ENCODE measurements at regions not wholly inside any gene's neighbourhood (a gene's known extent, or its start where the extent isn't known, plus 50 kb on each side); places are given as distances from the start of the nearest gene placed in this dataset.

DNA sequence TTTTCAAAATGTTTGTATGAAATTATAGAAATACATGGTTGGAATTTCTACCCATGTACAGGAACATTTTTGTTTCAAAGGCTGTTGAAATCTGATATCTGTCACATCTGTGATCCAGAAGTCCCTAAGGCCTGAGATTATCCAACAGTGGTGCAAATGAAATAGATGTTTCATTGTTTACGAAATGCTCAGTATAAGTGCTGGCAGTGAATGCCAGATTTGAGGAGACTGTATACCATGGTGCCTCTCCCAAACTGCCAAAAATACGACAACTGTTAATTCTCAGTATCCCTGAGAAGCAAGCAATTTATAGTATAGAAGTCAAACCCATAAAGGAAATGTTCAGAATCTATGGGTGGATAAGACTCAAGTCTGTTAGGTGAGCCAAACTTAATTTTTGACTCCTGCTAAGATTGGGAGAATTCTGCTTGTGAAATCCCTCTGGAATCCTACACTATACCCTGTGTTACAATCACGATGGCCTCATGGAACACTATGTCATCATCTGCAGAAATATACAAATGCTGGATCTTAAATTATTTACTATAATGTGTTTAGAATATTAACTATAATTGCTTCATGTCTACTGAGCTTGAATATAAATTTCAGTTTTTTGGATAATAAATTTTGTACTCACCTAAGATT is 71.2 kb upstream of the DOCK10 start:
- TF ChIP-seq, protein P1, sequence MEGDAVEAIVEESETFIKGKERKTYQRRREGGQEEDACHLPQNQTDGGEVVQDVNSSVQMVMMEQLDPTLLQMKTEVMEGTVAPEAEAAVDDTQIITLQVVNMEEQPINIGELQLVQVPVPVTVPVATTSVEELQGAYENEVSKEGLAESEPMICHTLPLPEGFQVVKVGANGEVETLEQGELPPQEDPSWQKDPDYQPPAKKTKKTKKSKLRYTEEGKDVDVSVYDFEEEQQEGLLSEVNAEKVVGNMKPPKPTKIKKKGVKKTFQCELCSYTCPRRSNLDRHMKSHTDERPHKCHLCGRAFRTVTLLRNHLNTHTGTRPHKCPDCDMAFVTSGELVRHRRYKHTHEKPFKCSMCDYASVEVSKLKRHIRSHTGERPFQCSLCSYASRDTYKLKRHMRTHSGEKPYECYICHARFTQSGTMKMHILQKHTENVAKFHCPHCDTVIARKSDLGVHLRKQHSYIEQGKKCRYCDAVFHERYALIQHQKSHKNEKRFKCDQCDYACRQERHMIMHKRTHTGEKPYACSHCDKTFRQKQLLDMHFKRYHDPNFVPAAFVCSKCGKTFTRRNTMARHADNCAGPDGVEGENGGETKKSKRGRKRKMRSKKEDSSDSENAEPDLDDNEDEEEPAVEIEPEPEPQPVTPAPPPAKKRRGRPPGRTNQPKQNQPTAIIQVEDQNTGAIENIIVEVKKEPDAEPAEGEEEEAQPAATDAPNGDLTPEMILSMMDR (conservative IDR thresholded peaks at IDR 0.05) = no peak
- H3K27ac ChIP-seq = no peak overlapping the region

DNA sequence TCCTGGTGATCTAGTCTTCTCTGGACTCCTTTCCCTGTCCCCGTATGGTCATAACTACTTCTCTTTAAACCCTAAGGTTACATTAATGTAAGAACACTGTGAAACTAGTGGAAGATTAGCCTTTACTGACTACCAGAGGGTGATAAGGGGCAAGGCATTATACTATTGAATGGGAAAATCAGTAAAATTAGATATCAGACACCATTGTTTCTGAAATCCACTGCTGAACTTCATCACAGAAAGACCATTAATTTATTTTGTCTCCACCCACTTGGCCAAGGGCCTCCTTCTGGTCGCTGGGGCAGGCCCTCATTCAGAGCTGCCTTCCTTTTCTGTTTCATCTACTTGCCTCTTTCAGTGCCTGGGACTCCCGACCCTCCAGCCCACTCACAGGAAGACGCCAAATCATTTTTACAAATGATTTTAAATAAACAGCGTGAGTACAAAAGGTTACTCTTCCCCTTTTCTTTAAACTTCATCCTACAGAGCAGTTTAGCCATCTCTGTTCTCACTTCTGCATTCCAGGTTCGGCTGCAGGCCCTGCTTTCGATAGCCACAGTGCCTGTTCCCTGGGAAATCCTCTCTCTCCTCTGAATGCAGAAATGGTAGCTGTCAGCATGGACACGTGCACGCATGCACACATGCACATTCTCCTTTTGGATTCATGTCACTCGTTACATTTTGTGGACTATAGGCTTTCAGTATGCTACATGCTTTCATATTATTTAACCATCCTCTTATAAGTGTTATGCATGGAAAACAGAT is 70.3 kb upstream of the DOCK10 start:
- no peak overlapping the region for H3K27ac ChIP-seq
- TF ChIP-seq, protein P1 (conservative IDR thresholded peaks at IDR 0.05) = no peak

DNA sequence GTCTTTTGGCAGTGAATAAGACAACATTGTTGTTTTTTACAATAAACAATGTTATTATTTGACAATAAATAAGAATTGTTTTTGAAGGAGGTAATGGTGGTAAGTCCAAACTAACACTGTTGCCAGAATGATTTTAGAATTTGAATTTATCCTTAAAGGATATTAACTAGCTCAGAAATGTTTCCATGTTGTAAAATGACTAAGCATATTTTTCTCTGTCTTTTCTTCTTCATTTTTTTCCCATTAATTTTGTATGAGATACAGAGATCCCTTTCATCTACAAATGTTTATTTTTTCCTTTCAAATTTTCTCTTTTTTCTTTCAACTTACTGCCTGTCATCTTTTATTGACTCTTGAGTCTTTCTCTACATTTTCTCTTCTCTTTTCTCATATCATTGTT is 66.5 kb upstream of the DOCK10 start:
- TF ChIP-seq, protein P1 (conservative IDR thresholded peaks at IDR 0.05) = no peak
- no peak overlapping the region for H3K27ac ChIP-seq

DNA sequence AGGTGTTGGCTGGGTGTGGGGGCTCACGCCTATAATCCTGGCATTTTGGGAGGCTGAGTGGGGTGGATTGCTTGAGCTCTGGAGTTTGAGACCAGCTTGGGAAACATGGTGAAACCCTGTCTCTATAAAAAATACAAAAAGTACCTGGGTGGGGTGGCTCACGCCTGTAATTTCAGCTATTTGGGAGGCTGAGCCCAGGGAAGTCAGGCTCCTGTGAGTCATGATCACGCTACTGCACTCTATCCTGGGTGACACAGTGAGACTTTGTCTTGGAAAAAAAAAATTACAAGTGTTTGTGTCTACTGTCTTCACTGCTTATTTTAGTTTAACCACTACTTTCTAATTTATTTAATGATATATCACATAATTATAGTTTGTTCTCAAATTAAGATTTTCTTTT is 62.7 kb upstream of the DOCK10 start:
- H3K27ac ChIP-seq = no peak overlapping the region
- TF ChIP-seq, protein P1 (conservative IDR thresholded peaks at IDR 0.05) = no peak

DNA sequence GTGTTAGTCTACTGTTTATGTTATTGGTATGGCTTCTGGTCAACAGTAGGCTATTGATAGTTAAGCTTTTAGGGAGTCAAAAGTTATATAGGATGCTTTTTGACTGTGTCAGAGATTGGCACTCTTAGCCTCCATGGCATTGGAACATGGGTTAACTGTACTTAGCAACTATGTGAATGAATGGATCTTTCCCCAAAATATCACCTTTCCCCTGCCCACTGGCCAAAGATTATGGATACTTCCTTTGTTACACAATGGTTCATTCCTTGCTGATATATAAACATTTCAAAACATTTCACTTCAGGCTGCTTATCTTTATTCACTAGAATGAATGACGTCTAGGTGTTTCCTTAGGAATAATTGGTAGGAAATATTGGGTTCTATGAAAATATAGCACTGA is 62.1 kb upstream of the DOCK10 start:
- no peak overlapping the region for H3K27ac ChIP-seq
- TF ChIP-seq, protein P1 (conservative IDR thresholded peaks at IDR 0.05) = no peak

DNA sequence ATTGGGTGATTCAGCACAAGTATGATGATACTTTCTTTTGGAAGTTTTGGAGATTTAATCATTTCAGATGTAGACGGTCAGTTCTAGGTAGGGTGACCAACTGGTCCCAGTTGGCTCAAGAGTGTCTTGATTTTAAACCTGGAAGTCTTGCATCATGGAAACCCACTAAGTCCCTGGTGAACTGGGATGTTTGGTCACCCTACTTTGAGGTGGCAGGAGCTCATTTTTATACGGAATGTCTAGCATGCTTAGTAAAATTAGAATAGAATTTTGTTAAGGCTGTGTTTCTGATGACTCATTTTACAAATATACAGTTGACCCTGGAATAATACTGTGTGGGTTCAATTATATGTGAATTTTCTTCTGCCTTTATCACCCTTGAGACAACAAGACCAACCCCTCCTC is 61.5 kb upstream of the DOCK10 start:
- no peak overlapping the region for H3K27ac ChIP-seq

DNA sequence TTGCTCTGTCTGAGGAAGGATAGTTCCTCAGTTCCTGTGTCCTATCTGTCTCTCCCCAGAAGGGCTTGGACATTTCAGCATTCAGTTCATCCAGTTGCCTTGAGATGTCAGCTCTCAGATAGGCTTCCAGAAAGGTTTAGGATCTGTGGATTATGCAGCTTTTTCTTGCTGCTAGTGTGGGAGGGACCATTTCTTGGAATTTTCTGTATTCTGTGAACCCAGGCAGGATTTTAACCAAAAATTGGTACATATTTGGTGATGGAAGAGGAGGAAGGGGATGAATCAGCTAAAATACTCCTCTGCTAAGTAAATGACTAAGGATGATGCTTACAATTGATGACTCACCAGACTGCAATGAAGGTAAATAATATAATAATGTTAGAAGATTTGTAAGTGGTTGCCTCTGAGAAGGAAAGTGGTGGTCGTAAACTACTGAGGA is 58.6 kb upstream of the DOCK10 start:
- TF ChIP-seq, protein P1 (conservative IDR thresholded peaks at IDR 0.05) = no peak
- H3K27ac ChIP-seq = no peak overlapping the region

More for the DNA sequence above, 61.5 kb upstream of the DOCK10 start:
- TF ChIP-seq, protein P1 (conservative IDR thresholded peaks at IDR 0.05) = no peak

Measured in VCaP (cell line).